GM23248 (cell line): ENCODE measurements at regions not wholly inside any gene's neighbourhood (a gene's known extent, or its start where the extent isn't known, plus 50 kb on each side); places are given as distances from the start of the nearest gene placed in this dataset.

Experiments used
- DNase-seq: peaks from one replicate; pipeline ENCODE4 v3.0.0-alpha.2; 2015
- H2AFZ ChIP-seq: fragments of 200-600 bp; sonication (generic); 2 replicates; pipeline ENCODE4 v1.6.1; 2016; ENCODE audit warnings: antibody characterized with exemption
- H3F3A ChIP-seq: fragments of 200-600 bp; sonication (generic); 2 replicates; pipeline ENCODE4 v1.6.1; 2016; ENCODE audit warnings: mild to moderate bottlenecking, antibody characterized with exemption, mixed run types; ENCODE audit not compliant: insufficient read depth
- H3K27ac ChIP-seq: fragments of 200-600 bp; sonication (generic); 2 replicates; pipeline ENCODE4 v1.5.1; 2016; ENCODE audit warnings: mild to moderate bottlenecking
- H3K27me3 ChIP-seq: fragments of 200-600 bp; sonication (generic); replicated peaks from 2 replicates; pipeline ENCODE4 v1.6.1; 2016; ENCODE audit warnings: mild to moderate bottlenecking; ENCODE audit not compliant: insufficient read depth
- H3K36me3 ChIP-seq: fragments of 200-600 bp; sonication (generic); 2 replicates; pipeline ENCODE4 v1.6.1; 2016; ENCODE audit warnings: low read depth, mild to moderate bottlenecking
- H3K4me1 ChIP-seq: fragments of 200-600 bp; sonication (generic); 2 replicates; pipeline ENCODE4 v1.6.1; 2016; ENCODE audit warnings: mild to moderate bottlenecking; ENCODE audit not compliant: insufficient read depth
- H3K4me2 ChIP-seq: fragments of 200-600 bp; sonication (generic); one replicate; pipeline ENCODE4 v1.6.1; 2016; ENCODE audit warnings: mild to moderate bottlenecking; ENCODE audit not compliant: unreplicated experiment
- H3K4me3 ChIP-seq: fragments of 200-600 bp; sonication (generic); 2 replicates; pipeline ENCODE4 v1.5.1; 2016; ENCODE audit warnings: mild to moderate bottlenecking
- H3K79me2 ChIP-seq: fragments of 200-600 bp; sonication (generic); 2 replicates; pipeline ENCODE4 v1.6.1; 2016; ENCODE audit warnings: mild to moderate bottlenecking; ENCODE audit not compliant: insufficient read depth
- H3K9ac ChIP-seq: fragments of 200-600 bp; sonication (generic); 2 replicates; pipeline ENCODE4 v1.6.1; 2016; ENCODE audit warnings: mild to moderate bottlenecking
- H3K9me2 ChIP-seq: fragments of 200-600 bp; sonication (generic); 2 replicates; pipeline ENCODE4 v1.6.1; 2016; ENCODE audit warnings: mixed run types, mild to moderate bottlenecking, moderate library complexity; ENCODE audit not compliant: insufficient read depth
- H3K9me3 ChIP-seq: fragments of 200-600 bp; sonication (generic); one replicate; pipeline ENCODE4 v1.6.1; 2017; ENCODE audit warnings: low read depth
- H4K20me1 ChIP-seq: fragments of 200-600 bp; sonication (generic); 2 replicates; pipeline ENCODE4 v1.6.0; 2016; ENCODE audit not compliant: insufficient read depth
- EZH2 ChIP-seq: fragments of 200-600 bp; sonication (generic); IDR thresholded peaks from 2 replicates; pipeline ENCODE4 v1.6.1; 2018; ENCODE audit warnings: antibody characterized with exemption, mild to moderate bottlenecking; ENCODE audit not compliant: insufficient read depth, poor library complexity, severe bottlenecking
- EZH2phosphoT487 ChIP-seq: fragments of 200-600 bp; sonication (generic); IDR thresholded peaks from 2 replicates; pipeline ENCODE4 v1.6.1; 2018; ENCODE audit warnings: antibody characterized with exemption, moderate library complexity, mild to moderate bottlenecking, low read depth; ENCODE audit not compliant: insufficient read depth
- WGBS, 2 experiments: methylation state at CpG; one replicate each; pipeline ENCODE4 v1.1.6; 2015 to 2017; ENCODE audit warnings: low lambda C conversion rate in 2 of 2, low coverage in 1 of 2; ENCODE audit errors: missing lambda C conversion rate in 2 of 2; 5-methylcytosine and 5-hydroxymethylcytosine counted together
- in situ Hi-C: fragments of 300-500 bp; cut with MboI; formaldehyde crosslinking; loops from 2 replicates; pipeline ENCODE4 v1.15.0; 2020

DNA sequence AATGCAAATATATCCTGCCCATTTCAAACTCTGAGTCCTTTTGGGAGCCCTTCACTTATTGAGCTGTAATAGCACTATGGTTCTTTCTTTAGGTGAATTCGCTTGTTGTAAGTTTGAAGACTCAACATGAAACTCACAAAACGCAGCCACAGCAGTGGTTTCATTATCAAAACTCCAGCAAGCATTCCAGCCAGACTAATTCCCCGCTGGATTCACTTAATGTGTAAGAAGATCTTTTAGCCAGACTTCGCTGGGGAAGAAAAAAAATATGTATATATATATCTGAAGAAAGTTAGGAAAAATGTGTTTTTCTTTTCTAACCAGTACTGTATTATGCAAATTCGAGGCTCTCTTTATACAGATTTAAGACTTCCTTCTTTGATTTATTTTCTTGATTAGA is 241.1 kb downstream of the WNT5A start:
- no peak overlapping the region for H3K27ac ChIP-seq
- no peaks in the 10 kb centered on the region for H3F3A ChIP-seq
- no peak for DNase-seq
- in situ Hi-C loops, result no loop called here
- H2AFZ ChIP-seq, result no peak overlapping the region
- no peaks in the 10 kb centered on the region for H3K36me3 ChIP-seq
- H3K9me2 ChIP-seq, result no peaks in the 10 kb centered on the region
- no peaks in the 10 kb centered on the region for H3K4me1 ChIP-seq
- H3K4me2 ChIP-seq, result no peak overlapping the region
- no peaks in the 10 kb centered on the region for H3K27me3 ChIP-seq
- H3K4me3 ChIP-seq, result no peak overlapping the region
- H3K79me2 ChIP-seq, result no peaks in the 10 kb centered on the region
- TF ChIP-seq EZH2 (no peak), EZH2phosphoT487 (no peak)
- 62 to 63% methylated on average over 5 of the region's 5 CpGs for WGBS, 2 experiments
- H4K20me1 ChIP-seq, result no peaks in the 10 kb centered on the region
- no peak overlapping the region for H3K9ac ChIP-seq
- no peaks in the 10 kb centered on the region for H3K9me3 ChIP-seq

DNA sequence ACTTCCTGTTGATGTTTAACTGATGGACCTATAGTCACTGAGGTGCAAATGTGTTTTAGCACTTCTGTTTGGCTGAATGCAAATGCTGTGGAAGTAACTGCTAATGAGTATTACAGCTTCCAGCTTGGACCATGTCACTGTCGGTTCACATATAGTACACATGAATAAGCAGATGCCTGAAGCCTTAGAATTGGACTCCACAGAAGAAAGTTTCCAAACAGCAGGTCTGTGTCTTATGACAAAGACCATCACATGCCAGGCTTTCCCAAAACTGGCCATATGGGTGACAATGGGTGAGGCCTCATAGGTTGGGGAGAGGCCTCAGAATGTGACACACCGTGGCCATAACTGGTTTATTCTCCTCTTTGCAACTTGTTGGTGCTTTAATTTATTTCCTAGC is 241.8 kb downstream of the WNT5A start:
- no peak overlapping the region for H3K9ac ChIP-seq
- H3K79me2 ChIP-seq, result no peaks in the 10 kb centered on the region
- no peaks in the 10 kb centered on the region for H3K4me1 ChIP-seq
- TF ChIP-seq EZH2phosphoT487, result no peak
- H3F3A ChIP-seq, result no peaks in the 10 kb centered on the region
- no peak overlapping the region for H3K4me3 ChIP-seq
- H3K9me3 ChIP-seq, result no peaks in the 10 kb centered on the region
- WGBS, 2 experiments, result 67 to 69% methylated on average over 2 of the region's 2 CpGs
- H2AFZ ChIP-seq, result no peak overlapping the region
- no peaks in the 10 kb centered on the region for H3K36me3 ChIP-seq
- H4K20me1 ChIP-seq, result no peaks in the 10 kb centered on the region
- no peak overlapping the region for H3K4me2 ChIP-seq
- no peak overlapping the region for H3K27ac ChIP-seq
- in situ Hi-C loops, result no loop called here
- no peaks in the 10 kb centered on the region for H3K27me3 ChIP-seq
- no peaks in the 10 kb centered on the region for H3K9me2 ChIP-seq
- no peak for DNase-seq

GRCh38 chr3:55244247-55244646 is 242.9 kb downstream of the WNT5A start:
- Histone ChIP-seq H3K27ac (no peak overlapping the region), H3K27me3 (no peaks in the 10 kb centered on the region), H2AFZ (no peak overlapping the region), H3F3A (no peaks in the 10 kb centered on the region), H4K20me1 (no peaks in the 10 kb centered on the region), H3K4me2 (no peak overlapping the region), H3K9ac (no peak overlapping the region), H3K9me3 (no peaks in the 10 kb centered on the region), H3K36me3 (no peaks in the 10 kb centered on the region), H3K4me1 (no peaks in the 10 kb centered on the region), H3K9me2 (no peaks in the 10 kb centered on the region), H3K79me2 (no peaks in the 10 kb centered on the region), H3K4me3 (no peak overlapping the region)
- WGBS, 2 experiments, result 67 to 78% methylated on average over 1 of the region's 1 CpG
- DNase-seq, result no peak
- in situ Hi-C loops, result no loop called here
- TF ChIP-seq EZH2, result no peak

- Histone ChIP-seq H3K9me3 (no peaks in the 10 kb centered on the region), H4K20me1 (no peaks in the 10 kb centered on the region), H3K27ac (no peak overlapping the region), H3K79me2 (no peaks in the 10 kb centered on the region), H3K36me3 (no peaks in the 10 kb centered on the region), H3K27me3 (no peaks in the 10 kb centered on the region), H3F3A (no peaks in the 10 kb centered on the region), H3K4me1 (no peaks in the 10 kb centered on the region), H2AFZ (no peak overlapping the region), H3K4me3 (no peak overlapping the region), H3K4me2 (no peak overlapping the region), H3K9me2 (no peaks in the 10 kb centered on the region), H3K9ac (no peak overlapping the region)
- WGBS, 2 experiments, result 44 to 45% methylated on average over 9 of the region's 9 CpGs
- DNase-seq, result no peak
- no peak for TF ChIP-seq EZH2phosphoT487
- no peak for TF ChIP-seq EZH2
- in situ Hi-C loops, result no loop called here
Measured at GRCh38 chr3:55243678-55244077, 243.4 kb downstream of the WNT5A start.

- Histone ChIP-seq H3K4me2 (no peak overlapping the region), H2AFZ (no peak overlapping the region), H3K27me3 (no peaks in the 10 kb centered on the region), H4K20me1 (no peaks in the 10 kb centered on the region), H3K27ac (no peak overlapping the region), H3K9me3 (no peaks in the 10 kb centered on the region), H3K4me3 (no peak overlapping the region), H3K36me3 (no peaks in the 10 kb centered on the region), H3K9ac (no peak overlapping the region), H3K9me2 (no peaks in the 10 kb centered on the region), H3K4me1 (no peaks in the 10 kb centered on the region), H3F3A (no peaks in the 10 kb centered on the region), H3K79me2 (no peaks in the 10 kb centered on the region)
- in situ Hi-C loops, result no loop called here
- DNase-seq, result no peak
- WGBS, 2 experiments, result 64 to 66% methylated on average over 4 of the region's 4 CpGs
- TF ChIP-seq EZH2phosphoT487 (no peak), EZH2 (no peak)
Measured at GRCh38 chr3:55242921-55243320, 244.2 kb downstream of the WNT5A start.
